Thymus (tissue), 11 donors: ENCODE measurements at regions not wholly inside any gene's neighbourhood (a gene's known extent, or its start where the extent isn't known, plus 50 kb on each side); places are given as distances from the start of the nearest gene placed in this dataset.
"Not testable (repeated sequence)": the region's sequence is repeated elsewhere in the genome, so short reads cannot be mapped to it uniquely, and the experiment has no call there.

Source experiments
- DNase-seq, 9 donors: peaks; one replicate each; pipeline ENCODE4 v3.0.0-alpha.2; 2013; ENCODE audit warnings: low spot score in 9 of 9, low read depth in 6 of 9, missing footprints in 1 of 9
- H3K27ac ChIP-seq, 2 donors: one replicate each; pipeline ENCODE4 v1.5.1; 2013; ENCODE audit warnings: control low read depth in 1 of 2, low read depth in 1 of 2, low read length in 1 of 2, mild to moderate bottlenecking in 1 of 2, moderate library complexity in 1 of 2
- H3K27me3 ChIP-seq, 2 donors: one replicate each; pipeline ENCODE4 v1.5.1; 2013; ENCODE audit warnings: low read length in 1 of 2; ENCODE audit not compliant: control insufficient read depth in 2 of 2, insufficient read depth in 1 of 2
- H3K36me3 ChIP-seq, 2 donors: one replicate each; pipeline ENCODE4 v1.5.1; 2013; ENCODE audit warnings: low read length in 1 of 2, mild to moderate bottlenecking in 1 of 2, moderate library complexity in 1 of 2; ENCODE audit not compliant: control insufficient read depth in 2 of 2, insufficient read depth in 2 of 2
- H3K4me1 ChIP-seq, 2 donors: one replicate each; pipeline ENCODE4 v1.5.1; 2013; ENCODE audit warnings: low read length in 2 of 2; ENCODE audit not compliant: control insufficient read depth in 2 of 2, insufficient read depth in 2 of 2
- H3K4me3 ChIP-seq, 2 donors: one replicate each; pipeline ENCODE4 v1.5.1; 2013; ENCODE audit warnings: low read length in 2 of 2, control low read depth in 1 of 2, mild to moderate bottlenecking in 1 of 2
- H3K9me3 ChIP-seq, 2 donors: one replicate each; pipeline ENCODE4 v1.5.1; 2013; ENCODE audit warnings: low read length in 1 of 2, mild to moderate bottlenecking in 1 of 2; ENCODE audit not compliant: control insufficient read depth in 2 of 2, insufficient read depth in 1 of 2
- WGBS: extraction: QIAGEN DNeasy Blood & Tissue Kit; methylation state at CpG from one replicate; pipeline ENCODE4 v1.1.7; 2013; 5-methylcytosine and 5-hydroxymethylcytosine counted together
- donor health status: healthy.

DNA sequence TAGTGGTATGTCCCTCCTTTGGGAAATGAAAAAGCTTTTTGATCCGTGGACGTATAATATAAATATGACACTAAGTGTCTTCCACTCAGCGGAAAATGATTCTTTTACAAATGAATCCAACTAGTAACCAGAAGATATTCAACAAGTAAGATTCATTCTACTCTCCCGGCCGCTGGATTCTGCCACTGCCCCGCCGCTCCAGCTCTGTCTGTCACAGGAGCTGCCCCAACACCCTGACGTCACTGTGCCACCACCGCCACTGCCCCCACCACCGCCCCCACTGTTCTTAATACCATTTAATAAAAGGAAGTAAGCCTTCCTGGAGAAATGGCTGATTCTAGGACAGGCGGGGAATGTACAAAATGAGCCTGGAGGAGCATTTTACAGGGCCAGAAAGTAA is 180.8 kb upstream of the PLGLB2 start:
- 96% methylated on average over 10 of the region's 11 CpGs for WGBS
- H3K36me3 ChIP-seq, H3K27me3 ChIP-seq, H3K4me3 ChIP-seq, H3K4me1 ChIP-seq, DNase-seq, H3K9me3 ChIP-seq, H3K27ac ChIP-seq: not testable (repeated sequence)

DNA sequence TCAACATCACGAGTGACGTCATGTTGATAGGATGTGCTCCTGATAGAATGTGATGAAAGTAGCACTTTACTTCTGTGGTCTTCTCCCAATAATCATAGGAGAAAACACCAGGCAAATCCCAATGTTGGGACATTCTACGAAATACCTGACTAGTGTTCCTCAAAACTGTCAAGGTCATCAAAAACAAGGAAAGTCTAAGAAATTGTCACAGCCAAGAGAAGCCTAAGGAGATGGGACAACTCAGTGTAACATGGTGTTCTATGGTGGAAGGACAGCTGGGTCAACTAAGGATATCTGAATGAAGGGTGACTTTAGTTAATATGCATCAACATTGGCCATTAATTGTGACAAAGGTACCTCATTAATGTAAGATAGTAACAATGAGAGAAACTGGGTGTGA is 180.0 kb upstream of the PLGLB2 start:
- DNase-seq, H3K4me3 ChIP-seq, H3K27me3 ChIP-seq, H3K36me3 ChIP-seq, H3K27ac ChIP-seq, H3K9me3 ChIP-seq, H3K4me1 ChIP-seq: not testable (repeated sequence)
- 95% methylated on average over 2 of the region's 3 CpGs for WGBS

DNA sequence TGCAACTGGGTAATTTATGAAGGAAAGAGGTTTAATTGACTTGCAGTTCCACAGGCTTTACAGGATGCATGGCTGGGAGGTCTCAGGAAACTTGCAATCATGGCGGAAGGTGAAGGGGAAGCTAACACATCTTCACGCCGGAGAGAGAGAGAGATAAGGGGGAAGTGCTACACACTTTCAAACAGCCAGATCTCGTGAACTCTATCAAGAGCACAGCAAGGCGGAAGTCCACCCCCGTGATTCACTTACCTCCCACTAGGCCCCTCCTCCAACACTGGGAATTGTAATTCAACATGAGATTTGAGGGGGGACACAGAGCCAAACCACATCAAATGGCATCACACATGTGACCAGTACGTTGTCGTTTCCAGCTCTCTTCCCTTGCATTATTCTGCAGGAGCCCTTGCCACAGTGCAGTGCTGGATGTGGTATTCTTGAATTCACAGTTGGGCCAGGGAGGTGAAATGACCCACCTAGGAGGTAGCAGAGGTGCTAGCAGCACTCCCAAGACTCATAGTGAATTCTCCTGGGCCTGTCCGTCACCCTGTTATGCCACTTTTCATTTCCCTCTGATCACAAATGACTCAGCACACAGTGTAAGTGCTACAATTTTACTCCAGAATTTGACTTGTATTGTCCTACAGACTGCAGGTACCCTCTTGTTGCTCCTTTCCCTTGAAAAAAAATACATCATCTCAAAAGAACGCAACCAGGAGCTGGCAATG is 179.2 kb upstream of the PLGLB2 start:
- not testable (repeated sequence) for H3K4me1 ChIP-seq, H3K27me3 ChIP-seq, DNase-seq, H3K27ac ChIP-seq, H3K4me3 ChIP-seq, H3K9me3 ChIP-seq, H3K36me3 ChIP-seq
- 96% methylated on average over 8 of the region's 10 CpGs for WGBS

DNA sequence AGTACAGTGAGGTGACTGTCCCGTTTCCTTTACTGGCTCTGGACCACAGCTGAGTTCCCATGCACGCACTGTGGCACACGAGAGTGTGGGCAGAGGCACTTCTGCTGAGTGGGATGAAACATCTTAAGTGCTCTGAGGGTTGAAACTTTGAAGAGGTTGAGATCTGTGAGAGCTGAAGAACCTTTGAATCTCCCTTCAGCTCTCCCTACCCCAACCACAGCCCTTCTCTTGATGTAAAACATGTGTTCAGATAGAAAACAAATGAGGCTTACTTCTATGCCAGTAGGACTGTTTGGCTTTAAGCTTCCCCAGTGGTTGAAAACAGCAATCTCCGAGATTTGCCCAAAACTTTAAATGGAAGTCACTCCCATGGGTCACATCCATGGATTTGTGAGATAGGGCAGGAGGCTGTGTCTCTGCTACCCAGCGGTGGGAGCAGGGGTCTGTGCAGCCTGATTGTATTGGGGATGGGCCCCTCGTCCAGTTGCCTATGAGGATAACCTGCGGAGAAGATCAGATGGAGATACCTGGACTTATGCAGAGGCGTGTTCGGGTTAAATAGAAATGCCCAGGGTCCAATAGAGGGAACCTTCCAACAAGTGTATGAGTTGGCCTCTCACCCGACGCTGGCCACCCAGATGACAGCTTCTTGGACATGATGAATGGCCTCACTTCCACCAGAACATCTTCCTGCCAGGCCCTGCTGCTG is 178.0 kb upstream of the PLGLB2 start:
- not testable (repeated sequence) for H3K27me3 ChIP-seq, H3K4me3 ChIP-seq, H3K9me3 ChIP-seq, H3K36me3 ChIP-seq, H3K4me1 ChIP-seq, H3K27ac ChIP-seq
- DNase-seq, result peak in 1 of 9 donors; percentile 5
- WGBS, result 96% methylated on average over 7 of the region's 11 CpGs

DNA sequence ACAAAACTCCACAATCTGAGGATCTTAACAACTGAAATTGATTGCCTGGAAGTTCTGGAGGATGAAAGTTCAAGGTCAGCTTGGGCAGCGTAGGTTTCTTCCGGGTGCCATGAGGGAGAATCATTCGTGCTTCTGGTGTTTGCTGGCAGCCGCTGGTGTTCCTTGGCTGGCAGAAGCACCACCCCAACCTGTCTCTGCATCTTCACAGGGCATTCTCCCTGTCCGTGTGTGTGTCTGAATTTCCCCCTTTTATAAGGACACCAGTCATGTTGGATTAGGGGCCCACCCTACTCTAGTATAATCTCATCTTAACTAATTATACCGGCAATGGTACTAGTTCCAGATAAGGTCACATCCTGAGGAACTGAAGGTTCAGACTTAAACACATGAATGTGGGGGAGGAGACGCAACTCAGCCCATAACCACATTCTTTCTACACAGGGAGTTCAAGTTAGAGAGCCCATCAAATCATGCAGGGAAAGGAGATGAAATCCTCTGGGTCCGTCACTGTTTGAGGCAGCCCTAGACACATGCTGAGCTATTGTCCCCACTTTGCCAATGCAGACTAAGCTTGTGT is 175.9 kb upstream of the PLGLB2 start:
- H3K36me3 ChIP-seq, DNase-seq, H3K9me3 ChIP-seq, H3K27ac ChIP-seq, H3K27me3 ChIP-seq, H3K4me1 ChIP-seq, H3K4me3 ChIP-seq: not testable (repeated sequence)
- 97% methylated on average over 1 of the region's 8 CpGs for WGBS

DNA sequence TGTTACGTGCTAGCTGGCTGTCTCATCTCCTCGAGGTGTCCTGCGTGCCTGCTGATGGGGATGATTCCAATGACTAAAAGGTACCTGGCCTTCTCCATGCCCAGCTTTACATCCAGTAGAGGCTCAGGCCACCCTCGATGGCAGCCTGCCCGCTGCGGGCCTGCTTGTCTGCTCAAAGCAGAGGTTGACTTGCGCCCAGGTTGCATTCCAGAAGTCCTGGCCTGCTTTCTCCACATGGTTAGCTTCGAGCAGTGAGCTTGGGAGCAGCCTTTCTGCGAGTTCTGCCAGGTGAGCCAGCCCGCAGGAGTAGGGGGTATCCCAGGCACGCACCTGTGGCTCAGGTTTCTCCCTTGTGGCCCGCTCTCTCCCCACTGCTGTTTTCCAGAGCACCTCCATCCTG is 175.0 kb upstream of the PLGLB2 start:
- H3K4me1 ChIP-seq, DNase-seq, H3K36me3 ChIP-seq, H3K27me3 ChIP-seq, H3K27ac ChIP-seq, H3K4me3 ChIP-seq, H3K9me3 ChIP-seq: not testable (repeated sequence)
- WGBS, result 95% methylated on average over 5 of the region's 12 CpGs

DNA sequence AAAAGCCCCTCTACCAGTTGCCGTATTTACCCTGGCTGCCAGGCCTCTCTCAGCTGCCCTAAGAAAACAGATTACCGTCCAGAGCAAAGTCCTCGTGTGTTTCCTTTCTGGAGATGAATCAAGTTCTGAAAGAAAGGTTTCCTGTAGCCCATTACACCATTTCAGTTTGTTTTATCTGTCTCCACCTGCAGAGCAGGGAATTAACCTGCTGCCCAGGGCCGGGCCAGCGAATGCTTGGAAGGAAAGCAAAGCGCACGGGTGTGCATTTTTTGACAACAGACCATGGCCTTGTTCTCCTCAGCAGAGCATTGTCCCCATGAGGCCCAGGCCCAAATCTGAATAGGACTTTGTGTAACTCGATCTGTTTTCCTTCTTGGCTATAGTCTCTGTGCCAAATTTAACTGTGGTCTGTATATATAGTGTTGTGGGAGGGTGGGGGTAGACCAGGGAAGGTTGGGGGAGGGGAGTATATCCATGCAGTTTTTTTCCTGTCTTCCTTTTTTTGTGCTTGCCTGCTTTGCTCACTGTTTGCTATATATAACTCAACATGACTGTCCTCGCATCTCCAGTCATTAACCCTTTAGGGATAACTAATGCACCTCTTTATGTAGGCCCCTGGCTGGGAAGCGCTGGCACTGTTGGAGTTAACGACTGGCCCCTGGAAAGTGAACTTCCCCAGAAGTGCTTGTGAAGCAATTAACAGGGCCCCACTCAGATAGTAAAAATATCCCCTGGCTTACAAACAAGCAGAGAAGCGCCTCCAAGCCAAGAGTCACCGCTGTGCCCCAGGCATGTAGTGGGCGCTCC is 174.3 kb upstream of the PLGLB2 start:
- WGBS, result 83% methylated on average over 4 of the region's 14 CpGs
- not testable (repeated sequence) for H3K27me3 ChIP-seq, H3K9me3 ChIP-seq, H3K4me1 ChIP-seq, H3K36me3 ChIP-seq, H3K4me3 ChIP-seq, H3K27ac ChIP-seq, DNase-seq

DNA sequence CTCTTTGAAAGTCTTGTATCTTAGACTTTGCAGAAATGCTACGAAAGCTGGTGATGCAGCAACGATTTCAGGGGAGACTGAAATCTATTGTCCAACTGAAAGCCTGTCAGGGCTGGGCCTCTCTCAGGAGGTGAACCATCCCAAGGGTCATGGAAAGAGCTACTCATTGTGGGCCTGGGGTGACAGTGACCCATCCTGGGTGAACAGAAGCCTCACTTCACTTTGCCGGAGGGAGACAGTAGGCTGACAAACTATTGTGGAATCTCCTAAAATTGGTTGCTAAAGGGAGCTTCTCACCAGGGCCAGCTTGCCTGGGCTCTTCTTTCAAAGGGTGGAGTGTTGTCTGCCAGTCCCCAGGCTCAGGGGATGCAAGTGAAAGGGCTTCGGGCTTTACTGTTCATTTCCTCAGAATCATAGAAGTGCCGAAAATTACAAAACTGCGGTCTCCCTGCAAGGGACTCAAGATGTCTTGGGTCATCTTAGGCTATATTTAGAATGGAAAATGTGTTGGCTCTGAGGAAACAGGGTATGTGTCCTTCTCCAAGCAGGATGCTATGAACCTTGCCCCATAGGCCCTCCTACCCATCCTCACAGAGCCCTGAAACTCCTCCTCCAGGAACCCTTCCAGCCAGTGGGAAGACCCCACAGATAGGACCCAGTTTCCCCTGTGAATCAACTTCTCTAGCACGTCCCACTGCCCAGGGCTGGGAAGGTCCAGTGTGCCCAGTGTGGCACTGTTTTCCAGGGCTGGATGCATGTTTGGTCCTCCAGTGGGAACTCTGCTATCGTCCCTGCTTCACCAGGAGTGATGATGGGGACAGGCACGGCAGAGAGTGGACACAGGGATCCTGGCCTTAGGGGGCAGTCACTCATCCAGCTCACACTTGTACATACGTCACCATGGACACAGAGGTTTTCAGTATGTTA is 173.4 kb upstream of the PLGLB2 start:
- WGBS, result 90% methylated on average over 5 of the region's 10 CpGs
- not testable (repeated sequence) for H3K27me3 ChIP-seq, H3K9me3 ChIP-seq, H3K27ac ChIP-seq, H3K36me3 ChIP-seq, H3K4me1 ChIP-seq, DNase-seq, H3K4me3 ChIP-seq
